ENCODE measurements at regions not wholly inside any gene's neighbourhood (a gene's known extent, or its start where the extent isn't known, plus 50 kb on each side); places are given as distances from the start of the nearest gene placed in this dataset.

DNA sequence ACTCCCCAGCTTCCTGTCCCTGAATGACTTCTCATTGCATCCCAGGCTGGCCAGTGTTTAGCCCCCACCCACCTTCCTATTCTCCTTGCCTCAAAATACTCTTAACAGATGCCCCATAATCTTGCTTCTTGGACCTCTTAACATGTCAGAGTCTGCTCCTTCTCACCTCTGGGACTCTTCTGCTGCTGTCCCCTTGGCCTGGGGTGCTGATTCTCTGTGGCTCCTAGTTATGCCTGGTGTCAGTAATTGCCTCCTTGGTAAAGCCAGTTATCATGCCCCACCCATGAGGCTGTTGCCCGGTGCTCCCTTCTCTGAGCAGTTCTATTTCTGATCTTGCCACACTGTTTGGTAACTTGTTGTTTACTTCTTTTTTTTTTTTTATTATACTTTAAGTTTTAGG is 256.8 kb downstream of the STIM2 start:
- no peak for TF ChIP-seq EZH2 (IDR thresholded peaks at IDR 0.05; ENCODE audit: insufficient read depth, low read length)
- TF ChIP-seq, protein P1, sequence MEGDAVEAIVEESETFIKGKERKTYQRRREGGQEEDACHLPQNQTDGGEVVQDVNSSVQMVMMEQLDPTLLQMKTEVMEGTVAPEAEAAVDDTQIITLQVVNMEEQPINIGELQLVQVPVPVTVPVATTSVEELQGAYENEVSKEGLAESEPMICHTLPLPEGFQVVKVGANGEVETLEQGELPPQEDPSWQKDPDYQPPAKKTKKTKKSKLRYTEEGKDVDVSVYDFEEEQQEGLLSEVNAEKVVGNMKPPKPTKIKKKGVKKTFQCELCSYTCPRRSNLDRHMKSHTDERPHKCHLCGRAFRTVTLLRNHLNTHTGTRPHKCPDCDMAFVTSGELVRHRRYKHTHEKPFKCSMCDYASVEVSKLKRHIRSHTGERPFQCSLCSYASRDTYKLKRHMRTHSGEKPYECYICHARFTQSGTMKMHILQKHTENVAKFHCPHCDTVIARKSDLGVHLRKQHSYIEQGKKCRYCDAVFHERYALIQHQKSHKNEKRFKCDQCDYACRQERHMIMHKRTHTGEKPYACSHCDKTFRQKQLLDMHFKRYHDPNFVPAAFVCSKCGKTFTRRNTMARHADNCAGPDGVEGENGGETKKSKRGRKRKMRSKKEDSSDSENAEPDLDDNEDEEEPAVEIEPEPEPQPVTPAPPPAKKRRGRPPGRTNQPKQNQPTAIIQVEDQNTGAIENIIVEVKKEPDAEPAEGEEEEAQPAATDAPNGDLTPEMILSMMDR (IDR thresholded peaks at IDR 0.05; ENCODE audit: insufficient read depth, low read depth, low read length): no peak

Data from astrocyte (in vitro differentiated cells and primary cell).